PC-9 (cell line): ENCODE measurements at regions not wholly inside any gene's neighbourhood (a gene's known extent, or its start where the extent isn't known, plus 50 kb on each side); places are given as distances from the start of the nearest gene placed in this dataset.

Experiments
- BruUV-seq: library from RNA; stranded (reverse); fragments of 400-500 nt; replicated peaks from 2 replicates; lab custom pipeline; 2021; lab: Mats Ljungman, UMichigan
- CTCF ChIA-PET: fragments of 300-600 bp; sonication (Branson Sonifier 250); formaldehyde crosslinking; loops from one replicate; lab custom pipeline; 2022; ENCODE audit warnings: antibody characterized with exemption; lab: Charles Lee
- POLR2A ChIA-PET: fragments of 300-600 bp; sonication (Branson Sonifier 250); formaldehyde crosslinking; loops from one replicate; lab custom pipeline; 2022; ENCODE audit warnings: antibody characterized with exemption; ENCODE audit not compliant: unreplicated experiment; lab: Charles Lee
- DNase-seq, 2 experiments: peaks; one replicate each; pipeline versions ENCODE4 v3.0.0 to v3.0.0-alpha.2; 2015 to 2022; ENCODE audit warnings: mixed read lengths in 1 of 2
- H2AFZ ChIP-seq: fragments of 200-600 bp; sonication (generic); 2 replicates; pipeline ENCODE4 v1.8.1; 2017; ENCODE audit warnings: antibody characterized with exemption
- H3F3A ChIP-seq: fragments of 200-600 bp; sonication (generic); 2 replicates; pipeline ENCODE4 v1.8.1; 2017; ENCODE audit warnings: antibody characterized with exemption, mild to moderate bottlenecking, low read depth; ENCODE audit not compliant: insufficient read depth
- H3K27ac ChIP-seq: fragments of 200-600 bp; sonication (generic); 2 replicates; pipeline ENCODE4 v1.6.1; 2016; ENCODE audit warnings: mixed run types
- H3K27me3 ChIP-seq: fragments of 200-600 bp; sonication (generic); 2 replicates; pipeline ENCODE4 v1.6.1; 2016; ENCODE audit warnings: low read depth, mixed run types; ENCODE audit not compliant: insufficient read depth
- H3K36me3 ChIP-seq: fragments of 200-600 bp; sonication (generic); 2 replicates; pipeline ENCODE4 v1.6.1; 2016; ENCODE audit warnings: low read depth, mixed run types
- H3K4me1 ChIP-seq: fragments of 200-600 bp; sonication (generic); replicated peaks from 2 replicates; pipeline ENCODE4 v1.6.1; 2016; ENCODE audit warnings: mixed run types; ENCODE audit not compliant: insufficient read depth
- H3K4me2 ChIP-seq: fragments of 200-600 bp; sonication (generic); 2 replicates; pipeline ENCODE4 v1.6.1; 2017; ENCODE audit warnings: mixed run types
- H3K4me3 ChIP-seq: fragments of 200-600 bp; sonication (generic); 2 replicates; pipeline ENCODE4 v1.6.1; 2016; ENCODE audit warnings: mixed run types
- H3K79me2 ChIP-seq: fragments of 200-600 bp; sonication (generic); 2 replicates; pipeline ENCODE4 v1.6.1; 2017; ENCODE audit warnings: low read depth, mixed run types
- H3K9me2 ChIP-seq: fragments of 200-600 bp; sonication (generic); 2 replicates; pipeline ENCODE4 v1.8.1; 2017; ENCODE audit warnings: mild to moderate bottlenecking; ENCODE audit not compliant: insufficient read depth
- H3K9me3 ChIP-seq: fragments of 200-600 bp; sonication (generic); 2 replicates; pipeline ENCODE4 v1.8.1; 2016; ENCODE audit warnings: low read depth; ENCODE audit not compliant: insufficient read depth
- H4K20me1 ChIP-seq: fragments of 200-600 bp; sonication (generic); 2 replicates; pipeline ENCODE4 v1.8.1; 2017; ENCODE audit not compliant: insufficient read depth
- EZH2 ChIP-seq: fragments of 200-600 bp; sonication (generic); IDR thresholded peaks from 2 replicates; pipeline ENCODE4 v1.8.0; 2017; ENCODE audit warnings: antibody characterized with exemption, low read depth
- intact Hi-C: fragments of 100-400 bp; cut with micrococcal nuclease; formaldehyde crosslinking; loops from one replicate; pipeline ENCODE4 v1.10.0; 2022; ENCODE audit not compliant: unreplicated experiment
- TF ChIP-seq, protein P1 (sequence below): fragments of 200-600 bp; sonication (generic); conservative IDR thresholded peaks from 2 replicates; pipeline ENCODE4 v1.6.1; 2017; ENCODE audit warnings: mixed run types, antibody characterized with exemption, mild to moderate bottlenecking, moderate library complexity

DNA sequence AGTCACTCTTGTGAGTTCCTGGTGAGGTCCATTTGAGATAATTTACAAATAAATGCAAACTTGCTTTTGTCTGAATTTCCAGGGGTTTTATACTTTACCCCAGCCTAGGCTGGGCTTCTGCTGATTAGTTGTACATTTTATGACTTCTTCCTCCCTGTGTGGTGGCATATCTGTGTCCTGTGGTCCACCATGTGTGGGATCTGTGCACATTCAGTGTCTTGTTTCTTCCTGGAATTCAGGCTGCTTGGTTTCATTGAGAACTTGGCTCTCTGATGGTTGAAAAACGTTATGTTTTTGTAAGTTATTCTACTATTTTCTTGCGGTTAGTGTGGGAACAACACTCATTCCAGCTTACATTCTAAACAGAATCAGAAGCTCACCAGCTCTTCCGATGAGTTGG lies 523.4 kb upstream of the PFKP start:
- DNase-seq: no peak
- H3K79me2 ChIP-seq: no peaks in the 10 kb centered on the region
- no peaks in the 10 kb centered on the region for H3K9me2 ChIP-seq
- no peaks in the 10 kb centered on the region for H3K9me3 ChIP-seq
- H2AFZ ChIP-seq: no peak overlapping the region
- H3K27ac ChIP-seq: no peak overlapping the region
- H3F3A ChIP-seq: no peaks in the 10 kb centered on the region
- H3K36me3 ChIP-seq: no peaks in the 10 kb centered on the region
- H3K4me2 ChIP-seq: no peak overlapping the region
- CTCF ChIA-PET: no interaction called here
- no peaks in the 10 kb centered on the region for H3K4me1 ChIP-seq
- POLR2A ChIA-PET: no interaction called here
- TF ChIP-seq, protein P1, sequence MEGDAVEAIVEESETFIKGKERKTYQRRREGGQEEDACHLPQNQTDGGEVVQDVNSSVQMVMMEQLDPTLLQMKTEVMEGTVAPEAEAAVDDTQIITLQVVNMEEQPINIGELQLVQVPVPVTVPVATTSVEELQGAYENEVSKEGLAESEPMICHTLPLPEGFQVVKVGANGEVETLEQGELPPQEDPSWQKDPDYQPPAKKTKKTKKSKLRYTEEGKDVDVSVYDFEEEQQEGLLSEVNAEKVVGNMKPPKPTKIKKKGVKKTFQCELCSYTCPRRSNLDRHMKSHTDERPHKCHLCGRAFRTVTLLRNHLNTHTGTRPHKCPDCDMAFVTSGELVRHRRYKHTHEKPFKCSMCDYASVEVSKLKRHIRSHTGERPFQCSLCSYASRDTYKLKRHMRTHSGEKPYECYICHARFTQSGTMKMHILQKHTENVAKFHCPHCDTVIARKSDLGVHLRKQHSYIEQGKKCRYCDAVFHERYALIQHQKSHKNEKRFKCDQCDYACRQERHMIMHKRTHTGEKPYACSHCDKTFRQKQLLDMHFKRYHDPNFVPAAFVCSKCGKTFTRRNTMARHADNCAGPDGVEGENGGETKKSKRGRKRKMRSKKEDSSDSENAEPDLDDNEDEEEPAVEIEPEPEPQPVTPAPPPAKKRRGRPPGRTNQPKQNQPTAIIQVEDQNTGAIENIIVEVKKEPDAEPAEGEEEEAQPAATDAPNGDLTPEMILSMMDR: no peak
- TF ChIP-seq EZH2: no peak
- no TSS peak for BruUV-seq
- no peak overlapping the region for H3K4me3 ChIP-seq
- intact Hi-C loops: no loop called here
- peaks cover 37% of the 10 kb centered on the region for H3K27me3 ChIP-seq
- H4K20me1 ChIP-seq: no peaks in the 10 kb centered on the region

GRCh38 chr10:2543142-2543886 lies 524.0 kb upstream of the PFKP start:
- Histone ChIP-seq H3F3A (no peaks in the 10 kb centered on the region), H3K4me3 (no peak overlapping the region), H3K9me2 (no peaks in the 10 kb centered on the region), H3K4me2 (no peak overlapping the region), H4K20me1 (no peaks in the 10 kb centered on the region), H3K79me2 (no peaks in the 10 kb centered on the region), H3K9me3 (no peaks in the 10 kb centered on the region), H3K36me3 (no peaks in the 10 kb centered on the region), H3K27me3 (peaks cover 39% of the 10 kb centered on the region), H3K4me1 (no peaks in the 10 kb centered on the region), H2AFZ (no peak overlapping the region), H3K27ac (no peak overlapping the region)
- no TSS peak for BruUV-seq
- POLR2A ChIA-PET: no interaction called here
- TF ChIP-seq, protein P1: no peak
- CTCF ChIA-PET: no interaction called here
- DNase-seq: no peak
- intact Hi-C loops: no loop called here

DNA sequence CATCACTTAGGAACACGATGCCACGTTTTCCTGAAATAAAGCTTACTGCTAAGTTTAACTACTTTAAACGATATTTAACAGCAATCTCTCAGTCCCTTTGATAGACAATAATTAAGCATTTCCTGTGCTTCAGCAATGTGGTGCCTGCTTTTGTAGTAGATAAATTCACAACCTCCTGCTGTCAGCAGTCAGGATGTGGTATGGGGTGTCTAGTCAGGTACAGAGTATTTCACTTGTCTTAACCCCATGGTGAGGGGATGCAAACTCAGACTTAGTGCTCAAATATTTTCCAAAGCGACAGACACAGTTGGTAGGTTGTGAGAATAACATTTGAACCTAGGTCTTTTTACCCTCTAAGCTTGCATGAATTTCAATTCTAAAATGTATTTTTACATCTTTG lies 526.2 kb upstream of the PFKP start:
- BruUV-seq: no TSS peak
- no peak overlapping the region for H3K4me2 ChIP-seq
- no peaks in the 10 kb centered on the region for H3K9me3 ChIP-seq
- ChIA-PET CTCF (no interaction called here), POLR2A (no interaction called here)
- intact Hi-C loops: no loop called here
- no peaks in the 10 kb centered on the region for H4K20me1 ChIP-seq
- no peaks in the 10 kb centered on the region for H3K9me2 ChIP-seq
- no peaks in the 10 kb centered on the region for H3K36me3 ChIP-seq
- peaks cover 39% of the 10 kb centered on the region for H3K27me3 ChIP-seq
- H3F3A ChIP-seq: no peaks in the 10 kb centered on the region
- DNase-seq: no peak
- no peak overlapping the region for H2AFZ ChIP-seq
- H3K79me2 ChIP-seq: no peaks in the 10 kb centered on the region
- H3K4me3 ChIP-seq: no peak overlapping the region
- TF ChIP-seq, protein P1: no peak
- TF ChIP-seq EZH2: no peak
- H3K27ac ChIP-seq: no peak overlapping the region
- H3K4me1 ChIP-seq: no peaks in the 10 kb centered on the region
